Uterus (tissue), 2 donors: ENCODE measurements at regions not wholly inside any gene's neighbourhood (a gene's known extent, or its start where the extent isn't known, plus 50 kb on each side); places are given as distances from the start of the nearest gene placed in this dataset.

Experiments used
- POLR2A ChIP-seq, 2 donors: fragments of 450-650 bp; IDR thresholded peaks; one replicate each; pipeline ENCODE4 v1.6.1; 2016; ENCODE audit warnings: antibody characterized with exemption in 2 of 2, mild to moderate bottlenecking in 1 of 2, moderate library complexity in 1 of 2
- TF ChIP-seq, protein P1 (sequence below), 4 experiments: fragments of 200-600 bp in 2 of 4; fragments of 450-650 bp in 2 of 4; sonication (generic) in 2 of 4; IDR thresholded peaks; one replicate each; pipeline ENCODE4 v1.5.1; 2016 to 2019; ENCODE audit warnings: antibody characterized with exemption in 4 of 4, mild to moderate bottlenecking in 2 of 4, moderate library complexity in 1 of 4

DNA sequence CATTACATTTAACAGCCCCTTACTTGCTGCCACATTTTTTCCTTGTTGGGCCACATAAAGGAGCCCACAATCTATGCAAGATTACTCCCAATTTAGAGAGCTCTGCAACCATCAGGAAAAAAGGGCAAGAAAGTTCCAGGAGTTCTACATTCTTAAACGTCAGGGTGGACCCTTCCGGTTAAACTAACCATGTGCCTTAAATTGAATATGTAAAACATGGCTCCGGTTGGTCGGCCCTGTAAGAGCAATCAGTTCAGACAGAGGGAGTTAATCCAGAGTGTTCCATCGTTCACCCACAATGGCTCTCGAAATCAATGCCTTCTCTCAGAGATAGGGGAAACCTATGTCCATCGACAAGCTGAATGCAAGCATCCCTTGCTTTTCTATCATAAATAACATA lies 253.7 kb upstream of the PFKP start:
- no peak for TF ChIP-seq POLR2A (IDR thresholded peaks at IDR 0.05)
- TF ChIP-seq, protein P1, sequence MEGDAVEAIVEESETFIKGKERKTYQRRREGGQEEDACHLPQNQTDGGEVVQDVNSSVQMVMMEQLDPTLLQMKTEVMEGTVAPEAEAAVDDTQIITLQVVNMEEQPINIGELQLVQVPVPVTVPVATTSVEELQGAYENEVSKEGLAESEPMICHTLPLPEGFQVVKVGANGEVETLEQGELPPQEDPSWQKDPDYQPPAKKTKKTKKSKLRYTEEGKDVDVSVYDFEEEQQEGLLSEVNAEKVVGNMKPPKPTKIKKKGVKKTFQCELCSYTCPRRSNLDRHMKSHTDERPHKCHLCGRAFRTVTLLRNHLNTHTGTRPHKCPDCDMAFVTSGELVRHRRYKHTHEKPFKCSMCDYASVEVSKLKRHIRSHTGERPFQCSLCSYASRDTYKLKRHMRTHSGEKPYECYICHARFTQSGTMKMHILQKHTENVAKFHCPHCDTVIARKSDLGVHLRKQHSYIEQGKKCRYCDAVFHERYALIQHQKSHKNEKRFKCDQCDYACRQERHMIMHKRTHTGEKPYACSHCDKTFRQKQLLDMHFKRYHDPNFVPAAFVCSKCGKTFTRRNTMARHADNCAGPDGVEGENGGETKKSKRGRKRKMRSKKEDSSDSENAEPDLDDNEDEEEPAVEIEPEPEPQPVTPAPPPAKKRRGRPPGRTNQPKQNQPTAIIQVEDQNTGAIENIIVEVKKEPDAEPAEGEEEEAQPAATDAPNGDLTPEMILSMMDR (IDR thresholded peaks at IDR 0.05): no peak
